Stimulated activated CD4-positive, alpha-beta T cell treated with anti-CD3 and anti-CD28 coated beads, Interleukin-2, amount 100 ng/mL, for 48 hours (primary cell): ENCODE measurements at regions not wholly inside any gene's neighbourhood (a gene's known extent, or its start where the extent isn't known, plus 50 kb on each side); places are given as distances from the start of the nearest gene placed in this dataset.
"Not testable (repeated sequence)": the region's sequence is repeated elsewhere in the genome, so short reads cannot be mapped to it uniquely, and the experiment has no call there.

Experiments used
- DNase-seq, 2 donors: peaks; one replicate each; pipeline ENCODE4 v3.0.0-alpha.2; 2020

- no peak for DNase-seq
Measured at GRCh38 chr1:222865718-222866117, 50.9 kb downstream of the DISP1 start.

- DNase-seq, result no peak
Measured at GRCh38 chr1:222867316-222867715, 52.5 kb downstream of the DISP1 start.

- DNase-seq, result no peak
Measured at GRCh38 chr1:222876182-222876581, 61.3 kb downstream of the DISP1 start.

DNA sequence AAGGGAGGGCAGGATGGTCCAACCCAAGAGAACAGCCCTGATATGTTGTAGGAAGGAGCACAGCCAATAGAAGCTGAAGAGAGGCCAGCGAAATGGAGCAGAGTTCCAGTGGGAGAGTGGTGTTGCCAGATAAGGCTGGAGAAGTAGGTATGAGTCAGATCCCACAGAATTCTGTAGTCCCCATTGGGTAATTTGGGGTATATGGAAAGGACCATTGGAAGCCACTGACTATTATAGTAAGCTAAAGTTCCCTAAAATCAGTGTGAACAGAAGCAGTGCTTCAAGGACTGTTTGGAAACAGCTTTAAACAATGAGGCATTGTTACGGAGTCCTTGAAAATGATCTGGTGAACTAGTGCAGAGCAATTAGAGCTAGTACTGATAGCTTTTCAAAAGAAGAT lies 63.0 kb downstream of the DISP1 start:
- DNase-seq, result no peak

DNA sequence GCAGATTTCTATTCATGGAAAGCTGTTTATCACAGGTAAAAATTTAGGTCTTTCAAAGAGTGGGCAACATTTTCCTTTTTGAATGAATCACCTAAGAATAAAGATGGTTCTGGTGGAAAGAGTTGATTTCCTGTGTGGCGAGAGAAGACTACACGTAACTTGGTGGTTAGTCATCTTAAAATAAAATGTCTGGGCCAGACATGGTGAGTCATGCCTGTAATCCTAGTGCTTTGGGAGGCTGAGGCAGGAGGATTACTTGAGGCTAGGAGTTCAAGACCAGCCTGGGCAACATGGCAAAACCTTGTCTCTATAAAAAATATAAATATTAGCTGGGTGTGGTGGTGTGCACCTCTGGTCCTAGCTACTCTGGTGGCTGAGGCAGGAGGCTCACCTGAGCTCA lies 65.7 kb downstream of the DISP1 start:
- DNase-seq, result peak; percentile 1 to 6

DNA sequence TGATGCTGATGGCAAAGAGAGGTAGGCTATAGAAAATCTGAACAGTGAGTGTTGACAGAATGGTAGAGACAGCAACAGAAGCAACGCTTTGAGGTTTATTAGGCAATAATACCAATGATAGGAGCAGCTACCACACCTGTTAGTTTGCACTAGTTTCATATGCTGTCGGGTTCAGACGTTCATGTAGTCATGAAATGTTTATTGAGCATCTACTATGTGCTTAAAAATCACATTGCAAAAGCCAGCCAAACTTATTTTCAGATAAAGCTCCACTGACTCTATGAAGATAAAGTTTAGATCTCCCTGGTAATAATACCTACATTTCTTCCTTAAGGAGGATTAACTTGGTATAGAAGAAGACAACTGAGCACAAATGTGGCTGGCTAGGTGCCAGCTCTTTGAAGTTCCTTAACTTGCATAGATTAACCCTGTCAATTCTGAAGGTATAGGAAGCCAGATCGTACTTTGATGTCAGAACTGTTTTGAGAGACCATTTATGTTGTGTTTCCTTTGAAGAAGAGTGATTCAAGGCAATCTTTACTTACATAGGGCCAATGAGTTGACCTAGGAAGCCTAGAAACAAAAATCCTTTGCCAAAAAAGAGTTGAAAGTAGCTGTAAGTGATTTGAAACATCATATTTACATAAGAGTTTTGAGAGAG lies 71.5 kb downstream of the DISP1 start:
- no peak for DNase-seq

DNA sequence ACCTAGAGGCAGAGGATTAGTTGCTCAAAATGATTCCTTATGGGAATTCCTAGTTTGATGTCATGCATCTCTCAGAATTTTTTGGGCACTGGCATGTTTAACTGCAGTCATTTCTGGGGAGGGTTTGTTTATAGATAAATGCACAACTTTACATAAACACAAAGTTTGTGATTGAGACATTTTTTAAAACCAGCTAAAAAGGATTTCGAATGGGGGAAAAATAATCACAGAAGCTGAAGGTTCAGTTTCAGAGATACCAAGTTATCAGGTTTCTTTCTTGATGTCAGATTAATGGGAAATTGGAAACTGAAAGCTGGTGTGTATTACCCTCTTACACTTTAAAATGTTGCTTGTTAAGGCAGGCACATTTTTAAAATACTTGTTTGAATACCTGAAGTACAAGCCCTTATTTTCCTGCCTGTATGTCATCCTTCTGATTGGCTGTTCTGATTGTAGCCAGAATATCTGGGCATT lies 72.1 kb downstream of the DISP1 start:
- no peak for DNase-seq

GRCh38 chr1:222889440-222889839 lies 74.6 kb downstream of the DISP1 start:
- no peak for DNase-seq

DNA sequence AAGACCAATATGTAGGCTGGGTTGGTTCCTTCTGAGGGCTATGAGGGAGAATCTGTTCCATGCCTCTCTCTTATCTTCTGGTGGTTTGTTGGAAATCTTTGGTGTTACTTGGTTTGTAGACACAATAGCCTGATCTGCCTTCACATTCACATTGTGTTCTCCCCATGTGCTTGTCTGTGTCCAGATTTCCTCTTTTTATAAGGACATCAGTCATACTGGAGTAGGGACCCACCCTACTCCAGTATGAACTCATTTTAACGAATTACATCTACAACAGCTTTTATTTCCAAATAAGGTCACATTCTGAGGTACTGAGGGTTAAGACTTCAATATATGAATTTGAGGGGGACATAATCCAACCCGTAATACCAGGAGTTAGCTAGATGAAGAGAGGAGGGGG lies 75.9 kb downstream of the DISP1 start:
- no peak for DNase-seq

- no peak for DNase-seq
Measured at GRCh38 chr1:222891578-222891977, 76.7 kb downstream of the DISP1 start.

DNA sequence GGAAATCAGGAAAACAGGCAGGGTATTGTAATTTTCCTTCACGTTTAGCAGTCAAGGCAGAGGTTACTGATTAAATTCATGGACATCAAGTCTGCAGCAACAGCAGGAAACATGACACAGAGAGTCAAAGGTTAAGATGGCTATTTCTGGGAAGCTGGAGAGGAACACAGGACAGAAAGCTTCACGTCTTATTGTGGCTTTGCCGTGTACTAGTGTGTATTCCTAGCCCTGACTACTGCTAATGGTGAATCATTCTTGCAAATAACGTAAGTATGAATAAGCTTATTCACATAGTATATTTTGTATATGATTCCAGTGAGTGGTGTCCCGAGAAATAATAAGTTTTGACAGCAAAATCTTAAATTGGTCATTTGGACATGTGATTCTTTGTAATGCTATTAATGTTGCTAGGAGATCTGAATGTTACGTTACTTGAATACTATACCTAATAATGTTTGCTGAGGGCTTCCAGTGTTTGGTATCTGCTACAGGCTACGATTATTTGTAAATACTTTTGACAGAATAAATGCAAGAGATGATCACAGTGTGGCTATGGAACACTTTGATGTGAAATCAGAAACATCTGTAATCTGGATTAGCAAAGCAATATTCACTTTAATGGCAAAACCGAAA lies 77.4 kb downstream of the DISP1 start:
- DNase-seq, result no peak

GRCh38 chr1:222893255-222893654 lies 78.4 kb downstream of the DISP1 start:
- DNase-seq, result no peak

GRCh38 chr1:222894331-222894730 lies 79.5 kb downstream of the DISP1 start:
- DNase-seq, result no peak

- DNase-seq, result no peak
Measured at GRCh38 chr1:222896630-222897526, 82.0 kb downstream of the DISP1 start.

GRCh38 chr1:222897527-222898190 lies 82.8 kb downstream of the DISP1 start:
- no peak for DNase-seq

GRCh38 chr1:222898191-222898527 lies 83.3 kb downstream of the DISP1 start:
- DNase-seq, result no peak

GRCh38 chr1:222899471-222899870 lies 84.6 kb downstream of the DISP1 start:
- DNase-seq, result no peak

- DNase-seq, result no peak
Measured at GRCh38 chr1:222904451-222904850, 89.6 kb downstream of the DISP1 start.

- DNase-seq, result no peak
Measured at GRCh38 chr1:222905151-222905550, 90.3 kb downstream of the DISP1 start.

- not testable (repeated sequence) for DNase-seq
Measured at GRCh38 chr1:222906271-222906739, 91.5 kb downstream of the DISP1 start.

DNA sequence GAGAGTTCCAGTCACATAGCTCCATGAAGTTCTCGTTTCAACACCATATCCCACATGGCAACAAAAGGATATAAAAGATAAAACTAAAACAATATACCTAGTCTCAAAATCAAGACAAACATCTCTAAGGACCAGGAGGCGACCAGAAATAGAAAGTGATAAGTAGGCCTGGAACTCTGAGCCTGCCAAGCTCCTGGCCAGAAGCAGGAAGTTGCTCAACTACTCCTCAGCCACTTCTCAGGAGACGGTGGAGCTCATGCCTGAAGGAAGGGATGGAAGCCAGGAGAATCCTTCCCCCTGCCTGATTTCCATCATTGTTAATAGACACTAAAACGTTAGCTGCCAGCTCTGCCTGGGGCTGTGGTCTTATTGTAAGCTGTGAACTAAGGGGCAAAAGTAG lies 94.7 kb downstream of the DISP1 start:
- no peak for DNase-seq

GRCh38 chr1:222910699-222911098 lies 95.9 kb downstream of the DISP1 start:
- DNase-seq, result no peak

- DNase-seq, result no peak
Measured at GRCh38 chr1:222911866-222912265, 97.0 kb downstream of the DISP1 start.
